ENCODE measurements at regions not wholly inside any gene's neighbourhood (a gene's known extent, or its start where the extent isn't known, plus 50 kb on each side); places are given as distances from the start of the nearest gene placed in this dataset.

GRCh38 chr1:13918862-13919261 is 218.9 kb downstream of the PRDM2 start:
- Histone ChIP-seq H3K27me3 (ENCODE audit: insufficient read depth, poor library complexity, severe bottlenecking) (no peaks in the 10 kb centered on the region), H3K4me3 (replicated peaks; ENCODE audit: insufficient read depth, low read length) (no peak overlapping the region), H3K27ac (replicated peaks) (no peak overlapping the region)
- TF ChIP-seq SPI1 (IDR thresholded peaks at IDR 0.05; ENCODE audit: borderline replicate concordance, low read depth) (no peak), POLR2AphosphoS5 (IDR thresholded peaks at IDR 0.05; ENCODE audit: low read depth) (no peak), GABPA (IDR thresholded peaks at IDR 0.05; ENCODE audit: low read depth) (no peak)
- TF ChIP-seq, protein P1, sequence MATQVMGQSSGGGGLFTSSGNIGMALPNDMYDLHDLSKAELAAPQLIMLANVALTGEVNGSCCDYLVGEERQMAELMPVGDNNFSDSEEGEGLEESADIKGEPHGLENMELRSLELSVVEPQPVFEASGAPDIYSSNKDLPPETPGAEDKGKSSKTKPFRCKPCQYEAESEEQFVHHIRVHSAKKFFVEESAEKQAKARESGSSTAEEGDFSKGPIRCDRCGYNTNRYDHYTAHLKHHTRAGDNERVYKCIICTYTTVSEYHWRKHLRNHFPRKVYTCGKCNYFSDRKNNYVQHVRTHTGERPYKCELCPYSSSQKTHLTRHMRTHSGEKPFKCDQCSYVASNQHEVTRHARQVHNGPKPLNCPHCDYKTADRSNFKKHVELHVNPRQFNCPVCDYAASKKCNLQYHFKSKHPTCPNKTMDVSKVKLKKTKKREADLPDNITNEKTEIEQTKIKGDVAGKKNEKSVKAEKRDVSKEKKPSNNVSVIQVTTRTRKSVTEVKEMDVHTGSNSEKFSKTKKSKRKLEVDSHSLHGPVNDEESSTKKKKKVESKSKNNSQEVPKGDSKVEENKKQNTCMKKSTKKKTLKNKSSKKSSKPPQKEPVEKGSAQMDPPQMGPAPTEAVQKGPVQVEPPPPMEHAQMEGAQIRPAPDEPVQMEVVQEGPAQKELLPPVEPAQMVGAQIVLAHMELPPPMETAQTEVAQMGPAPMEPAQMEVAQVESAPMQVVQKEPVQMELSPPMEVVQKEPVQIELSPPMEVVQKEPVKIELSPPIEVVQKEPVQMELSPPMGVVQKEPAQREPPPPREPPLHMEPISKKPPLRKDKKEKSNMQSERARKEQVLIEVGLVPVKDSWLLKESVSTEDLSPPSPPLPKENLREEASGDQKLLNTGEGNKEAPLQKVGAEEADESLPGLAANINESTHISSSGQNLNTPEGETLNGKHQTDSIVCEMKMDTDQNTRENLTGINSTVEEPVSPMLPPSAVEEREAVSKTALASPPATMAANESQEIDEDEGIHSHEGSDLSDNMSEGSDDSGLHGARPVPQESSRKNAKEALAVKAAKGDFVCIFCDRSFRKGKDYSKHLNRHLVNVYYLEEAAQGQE (IDR thresholded peaks at IDR 0.05; ENCODE audit: insufficient replicate concordance, low read depth) = no peak
- TF ChIP-seq, protein P2, sequence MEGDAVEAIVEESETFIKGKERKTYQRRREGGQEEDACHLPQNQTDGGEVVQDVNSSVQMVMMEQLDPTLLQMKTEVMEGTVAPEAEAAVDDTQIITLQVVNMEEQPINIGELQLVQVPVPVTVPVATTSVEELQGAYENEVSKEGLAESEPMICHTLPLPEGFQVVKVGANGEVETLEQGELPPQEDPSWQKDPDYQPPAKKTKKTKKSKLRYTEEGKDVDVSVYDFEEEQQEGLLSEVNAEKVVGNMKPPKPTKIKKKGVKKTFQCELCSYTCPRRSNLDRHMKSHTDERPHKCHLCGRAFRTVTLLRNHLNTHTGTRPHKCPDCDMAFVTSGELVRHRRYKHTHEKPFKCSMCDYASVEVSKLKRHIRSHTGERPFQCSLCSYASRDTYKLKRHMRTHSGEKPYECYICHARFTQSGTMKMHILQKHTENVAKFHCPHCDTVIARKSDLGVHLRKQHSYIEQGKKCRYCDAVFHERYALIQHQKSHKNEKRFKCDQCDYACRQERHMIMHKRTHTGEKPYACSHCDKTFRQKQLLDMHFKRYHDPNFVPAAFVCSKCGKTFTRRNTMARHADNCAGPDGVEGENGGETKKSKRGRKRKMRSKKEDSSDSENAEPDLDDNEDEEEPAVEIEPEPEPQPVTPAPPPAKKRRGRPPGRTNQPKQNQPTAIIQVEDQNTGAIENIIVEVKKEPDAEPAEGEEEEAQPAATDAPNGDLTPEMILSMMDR (IDR thresholded peaks at IDR 0.05; ENCODE audit: insufficient read depth, low read length) = no peak
- no peak for DNase-seq (ENCODE audit: low read depth in 1 of 2, low spot score in 1 of 2)

DNA sequence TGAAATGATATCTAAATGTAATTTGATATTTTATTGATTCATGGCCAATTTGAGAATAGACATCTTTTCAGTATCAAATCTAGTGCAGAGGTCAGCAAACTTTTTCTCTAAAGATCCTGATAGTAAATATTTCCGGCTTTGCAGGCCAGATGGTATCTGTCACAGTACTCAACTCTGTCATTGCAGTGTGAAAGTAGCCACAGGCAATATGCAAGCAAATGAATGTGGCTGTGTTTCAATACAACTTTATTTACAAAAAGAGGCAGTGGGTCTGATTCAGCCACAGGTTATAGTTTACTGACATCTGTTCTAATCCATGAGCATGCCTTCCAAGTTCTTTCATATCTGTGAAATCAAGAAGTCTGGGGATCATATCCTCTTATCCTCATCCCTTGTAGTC is 221.2 kb downstream of the PRDM2 start:
- H3K4me3 ChIP-seq (replicated peaks; ENCODE audit: insufficient read depth, low read length) = no peak overlapping the region
- H3K27ac ChIP-seq (replicated peaks) = no peak overlapping the region
- H3K27me3 ChIP-seq (ENCODE audit: insufficient read depth, poor library complexity, severe bottlenecking) = no peaks in the 10 kb centered on the region
- DNase-seq (ENCODE audit: low read depth in 1 of 2, low spot score in 1 of 2) = no peak
- TF ChIP-seq GABPA (IDR thresholded peaks at IDR 0.05; ENCODE audit: low read depth) (no peak), SPI1 (IDR thresholded peaks at IDR 0.05; ENCODE audit: borderline replicate concordance, low read depth) (no peak), POLR2AphosphoS5 (IDR thresholded peaks at IDR 0.05; ENCODE audit: low read depth) (no peak)
- TF ChIP-seq, protein P2 (IDR thresholded peaks at IDR 0.05; ENCODE audit: insufficient read depth, low read length) = no peak
- TF ChIP-seq, protein P1 (IDR thresholded peaks at IDR 0.05; ENCODE audit: insufficient replicate concordance, low read depth) = no peak

- DNase-seq (ENCODE audit: low read depth in 1 of 2, low spot score in 1 of 2) = no peak
- H3K4me3 ChIP-seq (replicated peaks; ENCODE audit: insufficient read depth, low read length) = no peak overlapping the region
- no peak for TF ChIP-seq SPI1 (IDR thresholded peaks at IDR 0.05; ENCODE audit: borderline replicate concordance, low read depth)
- no peak for TF ChIP-seq GABPA (IDR thresholded peaks at IDR 0.05; ENCODE audit: low read depth)
- TF ChIP-seq, protein P2 (IDR thresholded peaks at IDR 0.05; ENCODE audit: insufficient read depth, low read length) = no peak
- TF ChIP-seq, protein P1 (IDR thresholded peaks at IDR 0.05; ENCODE audit: insufficient replicate concordance, low read depth) = no peak
- H3K27me3 ChIP-seq (ENCODE audit: insufficient read depth, poor library complexity, severe bottlenecking) = no peaks in the 10 kb centered on the region
- no peak overlapping the region for H3K27ac ChIP-seq (replicated peaks)
Measured at GRCh38 chr1:13922466-13923110, 222.6 kb downstream of the PRDM2 start.
